GM12878 (cell line): ENCODE measurements at regions not wholly inside any gene's neighbourhood (a gene's known extent, or its start where the extent isn't known, plus 50 kb on each side); places are given as distances from the start of the nearest gene placed in this dataset.

Experiments used
- ATAC-seq: fragments of 200-7000 bp; cut with Tn5 transposase; 3 replicates; pipeline ENCODE4 v1.9.1; 2020; ENCODE audit warnings: mild to moderate bottlenecking, moderate library complexity
- BruUV-seq: library from RNA; stranded (reverse); fragments of 400-500 nt; replicated peaks from 2 replicates; lab custom pipeline; 2021; lab: Mats Ljungman, UMichigan
- CTCF ChIA-PET: fragments of 300-600 bp; sonication (Branson Sonifier 250); formaldehyde crosslinking; extraction: SDS; loops from one replicate; lab custom pipeline; 2021; ENCODE audit warnings: inconsistent platforms; lab: Yijun Ruan, JAX
- POLR2A ChIA-PET: fragments of 350-600 bp; formaldehyde crosslinking; extraction: SDS; loops from one replicate; lab custom pipeline; 2021; ENCODE audit warnings: inconsistent platforms; lab: Charles Lee
- RAD21 ChIA-PET: fragments of 300-600 bp; sonication (Branson Sonifier 250); formaldehyde crosslinking; loops from one replicate; lab custom pipeline; 2023; ENCODE audit warnings: antibody characterized with exemption; ENCODE audit not compliant: unreplicated experiment; lab: Charles Lee
- SMC1A ChIA-PET: fragments of 300-600 bp; sonication (Branson Sonifier 250); formaldehyde crosslinking; loops from one replicate; lab custom pipeline; 2023; ENCODE audit not compliant: unreplicated experiment, uncharacterized antibody; lab: Charles Lee
- DNase-seq: peaks from one replicate; pipeline ENCODE4 v3.0.0-alpha.2; 2011; ENCODE audit warnings: low read depth, low spot score
- FAIRE-seq: peaks from 3 replicates; lab custom pipeline; 2011; peaks lifted over from hg19 to GRCh38; lab: Jason Lieb, UNC
- H2AFZ ChIP-seq: 2 replicates; pipeline ENCODE4 v1.6.0; 2011; ENCODE audit warnings: low read depth, low read length, control low read depth; ENCODE audit not compliant: control insufficient read depth
- H3K27ac ChIP-seq: 2 replicates; pipeline ENCODE4 v1.5.1; 2011; ENCODE audit warnings: control low read depth; ENCODE audit not compliant: control insufficient read depth, insufficient read depth
- H3K27me3 ChIP-seq, 2 experiments: replicated peaks in 1 of 2; 2 replicates each; pipeline versions ENCODE4 v1.6.0 to v1.6.1; 2011; ENCODE audit warnings: low read length in 1 of 2; ENCODE audit not compliant: control insufficient read depth in 2 of 2, insufficient read depth in 2 of 2
- H3K36me3 ChIP-seq, 2 experiments: 2 replicates each; pipeline ENCODE4 v1.5.1; 2011; ENCODE audit warnings: low read length in 1 of 2; ENCODE audit not compliant: control insufficient read depth in 2 of 2, insufficient read depth in 2 of 2
- H3K4me1 ChIP-seq: 2 replicates; pipeline ENCODE4 v1.6.1; 2011; ENCODE audit warnings: mild to moderate bottlenecking, low read length, moderate library complexity, mixed read lengths; ENCODE audit not compliant: control insufficient read depth, insufficient read depth
- H3K4me2 ChIP-seq: 2 replicates; pipeline ENCODE4 v1.6.0; 2011; ENCODE audit warnings: control low read depth; ENCODE audit not compliant: control insufficient read depth, insufficient read depth
- H3K4me3 ChIP-seq: fragments of 200-600 bp; sonication (generic); 2 replicates; pipeline ENCODE4 v1.5.1; 2016
- H3K79me2 ChIP-seq: 2 replicates; pipeline ENCODE4 v1.6.0; 2011; ENCODE audit warnings: low read length; ENCODE audit not compliant: control insufficient read depth, insufficient read depth
- H3K9ac ChIP-seq: 2 replicates; pipeline ENCODE4 v1.8.0; 2011; ENCODE audit warnings: low read length, control low read depth, mixed read lengths; ENCODE audit not compliant: control insufficient read depth, insufficient read depth
- H3K9me3 ChIP-seq: replicated peaks from 3 replicates; pipeline ENCODE4 v1.5.1; 2011; ENCODE audit warnings: mild to moderate bottlenecking, low read length; ENCODE audit not compliant: control insufficient read depth, insufficient read depth
- H4K20me1 ChIP-seq: 2 replicates; pipeline ENCODE4 v1.6.0; 2011; ENCODE audit not compliant: control insufficient read depth, insufficient read depth
- BMI1 ChIP-seq: fragments of 450-650 bp; IDR thresholded peaks from 2 replicates; pipeline ENCODE4 v1.6.1; 2016; ENCODE audit warnings: mild to moderate bottlenecking, moderate library complexity, borderline replicate concordance
- CREM ChIP-seq: IDR thresholded peaks from 2 replicates; pipeline ENCODE4 v1.6.1; 2014; ENCODE audit warnings: antibody characterized with exemption, low read depth
- CTCF ChIP-seq, 3 experiments: IDR thresholded peaks in 2 of 3; conservative IDR thresholded peaks in 1 of 3; 2 replicates each; pipeline ENCODE4 v1.5.1; 2011; ENCODE audit warnings: low read depth in 3 of 3, low read length in 3 of 3, mild to moderate bottlenecking in 3 of 3, control low read depth in 2 of 3, moderate library complexity in 2 of 3, inconsistent platforms in 1 of 3, mixed read lengths in 1 of 3; ENCODE audit not compliant: control insufficient read depth in 2 of 3, insufficient read depth in 1 of 3; ENCODE audit errors: extremely low read depth in 1 of 3
- JUNB ChIP-seq: IDR thresholded peaks from 2 replicates; pipeline ENCODE4 v1.6.1; 2016; ENCODE audit warnings: antibody characterized with exemption, mild to moderate bottlenecking
- MYB ChIP-seq: fragments of 150-350 bp; IDR thresholded peaks from 2 replicates; pipeline ENCODE4 v1.6.1; 2014; ENCODE audit warnings: mild to moderate bottlenecking, low read depth, low read length, borderline replicate concordance
- NFYB ChIP-seq: IDR thresholded peaks from 2 replicates; pipeline ENCODE4 v1.6.1; 2011; ENCODE audit warnings: low read depth, mild to moderate bottlenecking, low read length, improper control_type of control experiment, moderate library complexity; ENCODE audit not compliant: insufficient read depth
- ZBTB40 ChIP-seq: fragments of 450-650 bp; IDR thresholded peaks from 2 replicates; pipeline ENCODE4 v1.6.1; 2016; ENCODE audit warnings: mild to moderate bottlenecking, moderate library complexity, borderline replicate concordance
- WGBS: methylation state at CpG from one replicate; pipeline ENCODE4 v1.1.6; 2016; ENCODE audit warnings: low lambda C conversion rate; ENCODE audit not compliant: insufficient replicate concordance, insufficient coverage; ENCODE audit errors: missing lambda C conversion rate; 5-methylcytosine and 5-hydroxymethylcytosine counted together
- in situ Hi-C: fragments of 300-500 bp; cut with MboI; formaldehyde crosslinking; loops from 9 replicates; pipeline ENCODE4 v1.14.3; 2018; ENCODE audit warnings: mixed read lengths
- intact Hi-C: fragments of 100-400 bp; cut with micrococcal nuclease; formaldehyde crosslinking; loops from one replicate; pipeline ENCODE4 v1.14.2; 2022; ENCODE audit not compliant: unreplicated experiment

GRCh38 chr3:177367788-177368187 is 170.5 kb upstream of the TBL1XR1 start:
- H3K79me2 ChIP-seq: no peaks in the 10 kb centered on the region
- no peaks in the 10 kb centered on the region for H3K4me1 ChIP-seq
- intact Hi-C loops: no loop called here
- H2AFZ ChIP-seq: no peak overlapping the region
- no TSS peak for BruUV-seq
- no peak overlapping the region for H3K4me2 ChIP-seq
- in situ Hi-C loops: no loop called here
- H3K36me3 ChIP-seq: no peaks in the 10 kb centered on the region
- ChIA-PET CTCF (interaction anchor here (1.0 kb wide), 1 partner anchor 41 kb away, joined by 4 read pairs; no protein-coding TSS in a partner anchor), SMC1A (no interaction called here), RAD21 (no interaction called here), POLR2A (no interaction called here)
- FAIRE-seq (no peak), DNase-seq (no peak), ATAC-seq (no peak)
- no peaks in the 10 kb centered on the region for H3K9me3 ChIP-seq
- no peak overlapping the region for H3K9ac ChIP-seq
- WGBS: 55% methylated on average over 8 of the region's 8 CpGs
- H4K20me1 ChIP-seq: no peaks in the 10 kb centered on the region
- H3K27me3 ChIP-seq: no peaks in the 10 kb centered on the region
- TF ChIP-seq CREM: no peak
- H3K27ac ChIP-seq: no peak overlapping the region
- H3K4me3 ChIP-seq: no peak overlapping the region

GRCh38 chr3:177370246-177370822 is 173.1 kb upstream of the TBL1XR1 start:
- ChIA-PET SMC1A (no interaction called here), RAD21 (no interaction called here), POLR2A (no interaction called here), CTCF (no interaction called here)
- intact Hi-C loops (no loop called here), in situ Hi-C loops (no loop called here)
- Histone ChIP-seq H3K27me3 (no peaks in the 10 kb centered on the region), H4K20me1 (no peaks in the 10 kb centered on the region), H3K9me3 (no peaks in the 10 kb centered on the region; the same call in 2 of the 3 replicates), H3K36me3 (no peaks in the 10 kb centered on the region), H2AFZ (no peak overlapping the region), H3K9ac (no peak overlapping the region), H3K79me2 (no peaks in the 10 kb centered on the region), H3K4me1 (no peaks in the 10 kb centered on the region), H3K4me3 (no peak overlapping the region), H3K27ac (no peak overlapping the region), H3K4me2 (no peak overlapping the region)
- TF ChIP-seq JUNB (no peak), BMI1 (no peak), CTCF (IDR thresholded peaks at IDR 0.05 in 2 of 3, conservative IDR thresholded peaks at IDR 0.05 in 1 of 3; ENCODE audit: control insufficient read depth in 2 of 3, extremely low read depth in 1 of 3, insufficient read depth in 1 of 3, low read depth in 3 of 3, low read length in 3 of 3) (no peak), ZBTB40 (no peak), MYB (no peak), NFYB (no peak)
- ATAC-seq (no peak), FAIRE-seq (no peak), DNase-seq (no peak)
- no TSS peak for BruUV-seq
- WGBS: 38% methylated on average over 3 of the region's 3 CpGs
